Brain microvascular endothelial cell (primary cell): ENCODE measurements at regions not wholly inside any gene's neighbourhood (a gene's known extent, or its start where the extent isn't known, plus 50 kb on each side); places are given as distances from the start of the nearest gene placed in this dataset.

Experiments
- DNase-seq: peaks from one replicate; pipeline ENCODE4 v3.0.0-alpha.2; 2020
- H3K27ac ChIP-seq: fragments of 250-450 bp; sonication (Bioruptor Pico); 2 replicates; pipeline ENCODE4 v1.5.1; 2020; ENCODE audit warnings: mild to moderate bottlenecking, moderate library complexity
- H3K27me3 ChIP-seq: fragments of 250-450 bp; sonication (Bioruptor Pico); replicated peaks from 2 replicates; pipeline ENCODE4 v1.5.1; 2020; ENCODE audit warnings: mild to moderate bottlenecking
- H3K36me3 ChIP-seq: fragments of 250-450 bp; sonication (Bioruptor Pico); replicated peaks from 2 replicates; pipeline ENCODE4 v1.5.1; 2020; ENCODE audit warnings: mild to moderate bottlenecking
- H3K4me3 ChIP-seq: 2 replicates; pipeline ENCODE4 v1.5.1; 2011; ENCODE audit warnings: low read depth, mild to moderate bottlenecking, control low read depth, low read length, moderate library complexity
- CTCF ChIP-seq: IDR thresholded peaks from 2 replicates; pipeline ENCODE4 v1.5.1; 2011; ENCODE audit warnings: low read depth, mild to moderate bottlenecking, moderate library complexity, low read length, control low read depth, inconsistent platforms; ENCODE audit errors: missing control alignments
- in situ Hi-C: cut with HindIII; loops from 2 replicates; pipeline ENCODE4 v1.10.0; 2017; ENCODE audit warnings: low sequenced_read_pairs, low pct_ligation_motif_present

- DNase-seq, result no peak
- no peak for TF ChIP-seq CTCF
- in situ Hi-C loops, result loop anchor here (25.0 kb wide), 1 partner anchor 249 kb away; the partner anchor contains the start of gene DKK1
- H3K27me3 ChIP-seq, result no peaks in the 10 kb centered on the region
- no peak overlapping the region for H3K4me3 ChIP-seq
- H3K36me3 ChIP-seq, result no peaks in the 10 kb centered on the region
- no peak overlapping the region for H3K27ac ChIP-seq
These were observed 211.3 kb downstream of the MBL2 start for GRCh38 chr10:52561322-52561721.

GRCh38 chr10:52563360-52563759 is 209.2 kb downstream of the MBL2 start:
- no peaks in the 10 kb centered on the region for H3K36me3 ChIP-seq
- no peak for DNase-seq
- in situ Hi-C loops, result loop anchor here (25.0 kb wide), 1 partner anchor 251 kb away; the partner anchor contains the start of gene DKK1
- no peak overlapping the region for H3K27ac ChIP-seq
- no peak for TF ChIP-seq CTCF
- H3K27me3 ChIP-seq, result no peaks in the 10 kb centered on the region
- no peak overlapping the region for H3K4me3 ChIP-seq

- H3K36me3 ChIP-seq, result no peaks in the 10 kb centered on the region
- in situ Hi-C loops, result loop anchor here (25.0 kb wide), 1 partner anchor 254 kb away; the partner anchor contains the start of gene DKK1
- H3K4me3 ChIP-seq, result no peak overlapping the region
- H3K27ac ChIP-seq, result no peak overlapping the region
- DNase-seq, result peak; percentile 58
- no peaks in the 10 kb centered on the region for H3K27me3 ChIP-seq
- TF ChIP-seq CTCF, result peak; percentile 54
These were observed 205.9 kb downstream of the MBL2 start for GRCh38 chr10:52566471-52567246.

- Histone ChIP-seq H3K36me3 (no peaks in the 10 kb centered on the region), H3K27ac (no peak overlapping the region), H3K4me3 (no peak overlapping the region), H3K27me3 (no peaks in the 10 kb centered on the region)
- no peak for TF ChIP-seq CTCF
- in situ Hi-C loops, result loop anchor here (25.0 kb wide), 1 partner anchor 255 kb away; the partner anchor contains the start of gene DKK1
- DNase-seq, result no peak
These were observed 205.4 kb downstream of the MBL2 start for GRCh38 chr10:52567247-52567580.

GRCh38 chr10:52568309-52568708 is 204.3 kb downstream of the MBL2 start:
- no peaks in the 10 kb centered on the region for H3K27me3 ChIP-seq
- no peak overlapping the region for H3K4me3 ChIP-seq
- no peak for DNase-seq
- in situ Hi-C loops, result loop anchor here (25.0 kb wide), 1 partner anchor 256 kb away; the partner anchor contains the start of gene DKK1
- no peak for TF ChIP-seq CTCF
- no peak overlapping the region for H3K27ac ChIP-seq
- no peaks in the 10 kb centered on the region for H3K36me3 ChIP-seq
